K562 (cell line): ENCODE measurements at regions not wholly inside any gene's neighbourhood (a gene's known extent, or its start where the extent isn't known, plus 50 kb on each side); places are given as distances from the start of the nearest gene placed in this dataset.

Experiments used
- ATAC-seq: fragments of 200-7000 bp; cut with Tn5 transposase; 3 replicates; pipeline ENCODE4 v1.9.1; 2020; ENCODE audit warnings: moderate library complexity
- BruUV-seq: library from RNA; stranded (reverse); fragments of 400-500 nt; replicated peaks from 2 replicates; lab custom pipeline; 2021; lab: Mats Ljungman, UMichigan
- CTCF ChIA-PET: fragments of 300-600 bp; formaldehyde crosslinking; extraction: SDS; loops from one replicate; lab custom pipeline; 2021; ENCODE audit warnings: low intra/inter-chr PET ratio; lab: Yijun Ruan, JAX
- POLR2A ChIA-PET: fragments of 300-600, 350-650 bp; sonication (Branson Sonifier 250); formaldehyde crosslinking; extraction: SDS; loops from one replicate; lab custom pipeline; 2021; ENCODE audit warnings: antibody characterized with exemption, inconsistent platforms; lab: Yijun Ruan, JAX
- DNase-seq, 4 experiments: peaks; one replicate each; pipeline versions ENCODE4 v3.0.0 to v3.0.0-alpha.2; 2011 to 2018; ENCODE audit warnings: low spot score in 3 of 4, mixed read lengths in 3 of 4; ENCODE audit errors: extremely low read depth in 1 of 4
- FAIRE-seq: peaks from 2 replicates; lab custom pipeline; 2011; peaks lifted over from hg19 to GRCh38; lab: Jason Lieb, UNC
- H2AFZ ChIP-seq: 2 replicates; pipeline ENCODE4 v1.6.0; 2011; ENCODE audit warnings: low read depth, low read length, control low read depth, inconsistent platforms
- H3K27ac ChIP-seq: fragments of 200-600 bp; 3 replicates; pipeline ENCODE4 v1.8.0; 2011; ENCODE audit warnings: low read depth, mild to moderate bottlenecking, control low read depth, inconsistent platforms, low read length, moderate library complexity, mixed read lengths; ENCODE audit errors: extremely low read depth
- H3K27me3 ChIP-seq, 2 experiments: fragments of 300-600 bp in 1 of 2; 2 replicates in 1 of 2; 3 replicates in 1 of 2; pipeline versions ENCODE4 v1.6.0 to v1.8.0; 2011; ENCODE audit warnings: inconsistent platforms in 2 of 2, low read length in 2 of 2, mild to moderate bottlenecking in 1 of 2, mixed read lengths in 1 of 2, moderate library complexity in 1 of 2; ENCODE audit not compliant: control insufficient read depth in 2 of 2, insufficient read depth in 2 of 2
- H3K36me3 ChIP-seq: fragments of 300-600 bp; 3 replicates; pipeline ENCODE4 v1.8.0; 2011; ENCODE audit warnings: mild to moderate bottlenecking, low read length, inconsistent platforms; ENCODE audit not compliant: control insufficient read depth, insufficient read depth
- H3K4me1 ChIP-seq, 2 experiments: fragments of 200-600 bp in 1 of 2; replicated peaks in 1 of 2; 2 replicates in 1 of 2; 3 replicates in 1 of 2; pipeline versions ENCODE4 v1.5.1 to v1.8.0; 2011; ENCODE audit warnings: inconsistent platforms in 2 of 2, low read length in 2 of 2, mild to moderate bottlenecking in 1 of 2, mixed read lengths in 1 of 2, moderate library complexity in 1 of 2; ENCODE audit not compliant: control insufficient read depth in 2 of 2, insufficient read depth in 2 of 2
- H3K4me2 ChIP-seq: 2 replicates; pipeline ENCODE4 v1.6.1; 2011; ENCODE audit warnings: low read length, control low read depth, inconsistent platforms, mixed read lengths; ENCODE audit not compliant: insufficient read depth
- H3K4me3 ChIP-seq: fragments of 200-600 bp; sonication (generic), shearing (Covaris generic); 2 replicates; pipeline ENCODE4 v1.5.1; 2016; ENCODE audit warnings: control low read depth, inconsistent platforms
- H3K79me2 ChIP-seq: fragments of 200-600 bp; 3 replicates; pipeline ENCODE4 v1.8.0; 2011; ENCODE audit warnings: low read length, inconsistent platforms; ENCODE audit not compliant: control insufficient read depth, insufficient read depth
- H3K9ac ChIP-seq, 2 experiments: 2 replicates each; pipeline versions ENCODE4 v1.6.0 to v1.6.1; 2011; ENCODE audit warnings: low read depth in 2 of 2, low read length in 2 of 2, control low read depth in 1 of 2, inconsistent platforms in 1 of 2, mild to moderate bottlenecking in 1 of 2, mixed read lengths in 1 of 2; ENCODE audit not compliant: insufficient read depth in 1 of 2
- H3K9me1 ChIP-seq: one replicate; pipeline ENCODE4 v1.6.0; 2011; ENCODE audit warnings: inconsistent platforms, mild to moderate bottlenecking, low read length, moderate library complexity; ENCODE audit not compliant: control insufficient read depth, insufficient read depth
- H3K9me3 ChIP-seq: replicated peaks from 2 replicates; pipeline ENCODE4 v1.5.1; 2011; ENCODE audit warnings: low read depth, low read length, inconsistent platforms; ENCODE audit not compliant: control insufficient read depth, insufficient read depth
- H4K20me1 ChIP-seq: replicated peaks from 2 replicates; pipeline ENCODE4 v1.6.1; 2011; ENCODE audit warnings: low read length, inconsistent platforms, mixed read lengths; ENCODE audit not compliant: control insufficient read depth, insufficient read depth
- CEBPG ChIP-seq, 3 experiments: fragments of 200-800 bp in 1 of 3; sonication (Bioruptor generic) in 1 of 3; sonication (generic) in 1 of 3; formaldehyde crosslinking in 1 of 3; IDR thresholded peaks in 2 of 3; conservative IDR thresholded peaks in 1 of 3; 2 replicates each; pipeline versions ENCODE4 v1.6.1 to v1.8.0; 2016 to 2022; ENCODE audit warnings: missing compliant biosample characterization in 2 of 3, missing genetic modification characterization in 2 of 3, mild to moderate bottlenecking in 1 of 3, missing genetic modification reagents in 1 of 3
- CTBP1 ChIP-seq: fragments of 450-650 bp; IDR thresholded peaks from 2 replicates; pipeline ENCODE4 v1.6.1; 2016; ENCODE audit warnings: borderline replicate concordance
- E2F6 ChIP-seq, 2 experiments: IDR thresholded peaks; 2 replicates each; pipeline ENCODE4 v1.6.1; 2011; ENCODE audit warnings: borderline replicate concordance in 1 of 2, control low read depth in 1 of 2, low read depth in 1 of 2, low read length in 1 of 2, mild to moderate bottlenecking in 1 of 2, mixed read lengths in 1 of 2, moderate library complexity in 1 of 2; ENCODE audit not compliant: insufficient read depth in 1 of 2, insufficient read length in 1 of 2, poor library complexity in 1 of 2, severe bottlenecking in 1 of 2; ENCODE audit errors: extremely low read depth in 1 of 2
- E2F8 ChIP-seq: fragments of 450-650 bp; IDR thresholded peaks from 2 replicates; pipeline ENCODE4 v1.7.1; 2018; ENCODE audit warnings: mild to moderate bottlenecking, low read depth; ENCODE audit not compliant: partially characterized antibody
- ETV6 ChIP-seq, 3 experiments: fragments of 150-350 bp in 1 of 3; sonication (generic) in 1 of 3; formaldehyde crosslinking in 1 of 3; IDR thresholded peaks; 2 replicates each; pipeline versions ENCODE4 v1.6.1 to v1.8.0; 2014 to 2022; ENCODE audit warnings: borderline replicate concordance in 2 of 3, low read depth in 2 of 3, antibody characterized with exemption in 1 of 3, low read length in 1 of 3, mild to moderate bottlenecking in 1 of 3, missing genetic modification reagents in 1 of 3
- KLF1 ChIP-seq: fragments of 450-650 bp; IDR thresholded peaks from 2 replicates; pipeline ENCODE4 v1.6.1; 2016; ENCODE audit warnings: missing genetic modification characterization, missing compliant biosample characterization
- NCOA6 ChIP-seq: fragments of 450-650 bp; IDR thresholded peaks from 2 replicates; pipeline ENCODE4 v1.6.1; 2017; ENCODE audit warnings: mild to moderate bottlenecking
- RHOXF2B ChIP-seq: fragments of 250-450 bp; sonication (Bioruptor Pico); conservative IDR thresholded peaks from 2 replicates; pipeline ENCODE4 v1.5.1; 2021
- SAP30 ChIP-seq: fragments of 200-600 bp; sonication (generic); IDR thresholded peaks from 2 replicates; pipeline ENCODE4 v1.6.1; 2012; ENCODE audit warnings: borderline replicate concordance, low read depth, mild to moderate bottlenecking, moderate library complexity, low read length, control low read depth, inconsistent platforms; ENCODE audit not compliant: insufficient read depth, poor library complexity, severe bottlenecking
- SREBF1 ChIP-seq: fragments of 150-350 bp; IDR thresholded peaks from 2 replicates; pipeline ENCODE4 v1.6.1; 2014; ENCODE audit warnings: antibody characterized with exemption, low read depth, low read length, borderline replicate concordance
- TCF7 ChIP-seq: sonication (generic); IDR thresholded peaks from 2 replicates; pipeline ENCODE4 v1.6.1; 2016; ENCODE audit warnings: antibody characterized with exemption, borderline replicate concordance
- USF2 ChIP-seq: sonication (generic); formaldehyde crosslinking; IDR thresholded peaks from 2 replicates; pipeline ENCODE4 v1.5.0; 2020; ENCODE audit warnings: missing genetic modification reagents
- ZNF12 ChIP-seq: sonication (generic); formaldehyde crosslinking; IDR thresholded peaks from 2 replicates; pipeline ENCODE4 v1.4.0; 2020; ENCODE audit warnings: mild to moderate bottlenecking, missing genetic modification reagents
- ZNF143 ChIP-seq: sonication (generic); formaldehyde crosslinking; IDR thresholded peaks from 2 replicates; pipeline ENCODE4 v1.9.0; 2022; ENCODE audit warnings: mild to moderate bottlenecking, missing genetic modification reagents
- ZNF41 ChIP-seq: fragments of 250-450 bp; sonication (Bioruptor Pico); conservative IDR thresholded peaks from 2 replicates; pipeline ENCODE4 v1.4.0; 2020; ENCODE audit warnings: mild to moderate bottlenecking
- ZNF57 ChIP-seq: fragments of 450-650 bp; formaldehyde crosslinking; IDR thresholded peaks from 2 replicates; pipeline ENCODE4 v1.4.0; 2020; ENCODE audit warnings: mild to moderate bottlenecking, moderate library complexity
- ZNF766 ChIP-seq: fragments of 200-800 bp; sonication (Bioruptor generic); conservative IDR thresholded peaks from 2 replicates; pipeline ENCODE4 v1.6.1; 2016; ENCODE audit warnings: missing genetic modification characterization, missing compliant biosample characterization
- WGBS: fragments of 100-300 bp; shearing (Covaris generic); methylation state at CpG from one replicate; pipeline ENCODE4 v1.1.6; 2016; ENCODE audit warnings: low coverage, mixed read lengths; ENCODE audit not compliant: insufficient coverage; ENCODE audit errors: missing lambda C conversion rate; 5-methylcytosine and 5-hydroxymethylcytosine counted together
- in situ Hi-C: fragments of 300-500 bp; cut with MboI; formaldehyde crosslinking; loops from 4 replicates; pipeline ENCODE4 v1.15.0; 2018; ENCODE audit warnings: inconsistent platforms, mixed read lengths
- intact Hi-C: fragments of 100-400 bp; cut with micrococcal nuclease; formaldehyde crosslinking; loops from 2 replicates; pipeline ENCODE4 v1.14.2; 2022

DNA sequence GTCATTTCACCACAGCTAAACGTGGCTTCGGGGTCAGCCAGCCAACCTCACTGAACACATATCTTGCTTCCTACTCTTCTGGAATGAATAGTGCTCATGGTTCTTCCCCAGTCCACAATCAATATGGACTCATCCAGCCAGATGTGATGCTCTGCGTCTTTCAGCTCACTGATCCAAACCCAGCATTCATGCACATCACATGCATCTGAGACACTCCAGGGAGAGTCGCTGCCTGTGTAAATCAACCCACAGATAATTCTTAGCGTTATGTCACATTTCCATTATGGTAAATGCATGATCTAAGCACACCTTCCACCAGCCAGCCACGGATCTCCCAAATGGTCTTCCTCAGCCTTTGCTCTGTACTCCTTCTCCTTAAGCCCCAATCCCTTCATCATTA is 306.7 kb upstream of the CHAC2 start (continued):
- TF ChIP-seq CEBPG (CRISPR knock-in tag; IDR thresholded peaks at IDR 0.05) = no peak
- TF ChIP-seq CEBPG (tag; conservative IDR thresholded peaks at IDR 0.05 in 1 of 2, IDR thresholded peaks at IDR 0.05 in 1 of 2) = no peak
- TF ChIP-seq ZNF41 (CRISPR knock-in tag) = no peak
- TF ChIP-seq SAP30 = no peak

DNA sequence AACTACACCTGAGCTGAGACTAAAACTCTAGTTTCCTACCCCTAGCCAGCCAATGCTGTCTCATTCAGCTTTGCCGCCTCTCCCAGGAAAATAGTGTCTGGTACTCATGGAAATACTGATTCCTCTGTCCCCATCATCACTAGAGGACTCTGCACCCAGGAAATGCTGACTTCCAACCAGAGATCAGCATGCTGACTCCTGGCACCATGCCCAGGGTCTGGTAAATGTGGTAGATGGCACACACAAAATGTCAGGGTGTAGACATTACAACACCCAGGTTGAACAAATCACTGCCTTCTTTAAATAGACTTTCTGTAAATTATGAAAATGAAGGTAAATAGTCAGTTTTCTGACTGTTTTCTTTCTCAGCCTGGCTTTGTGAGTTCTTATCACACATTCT is 307.3 kb upstream of the CHAC2 start:
- H3K4me1 ChIP-seq = no peaks in the 10 kb centered on the region
- POLR2A ChIA-PET = no interaction called here
- no TSS peak for BruUV-seq
- TF ChIP-seq RHOXF2B (CRISPR knock-in tag) (no peak), E2F8 (no peak), ZNF766 (CRISPR knock-in tag) (no peak), ZNF57 (CRISPR knock-in tag) (no peak), ZNF143 (CRISPR knock-in tag) (no peak), USF2 (CRISPR knock-in tag) (no peak), KLF1 (tag) (no peak), NCOA6 (no peak), CTBP1 (no peak), E2F6 (IDR thresholded peaks at IDR 0.05; ENCODE audit: borderline replicate concordance in 1 of 2, extremely low read depth in 1 of 2, insufficient read depth in 1 of 2, insufficient read length in 1 of 2, low read depth in 1 of 2, low read length in 1 of 2, poor library complexity in 1 of 2, severe bottlenecking in 1 of 2) (no peak), TCF7 (no peak), ZNF12 (no peak), SREBF1 (no peak), ETV6 (IDR thresholded peaks at IDR 0.05; ENCODE audit: borderline replicate concordance in 1 of 2, low read depth in 2 of 2, low read length in 1 of 2) (no peak), ETV6 (CRISPR knock-in tag; IDR thresholded peaks at IDR 0.05; ENCODE audit: borderline replicate concordance) (no peak)

More for the DNA sequence above, 307.3 kb upstream of the CHAC2 start:
- Histone ChIP-seq H3K27ac (no peak overlapping the region), H3K9me3 (no peaks in the 10 kb centered on the region), H3K9ac (no peak overlapping the region), H3K9me1 (no peaks in the 10 kb centered on the region), H3K4me2 (no peak overlapping the region), H3K4me3 (no peak overlapping the region), H3K36me3 (no peaks in the 10 kb centered on the region), H2AFZ (no peak overlapping the region), H3K79me2 (no peaks in the 10 kb centered on the region), H4K20me1 (no peaks in the 10 kb centered on the region), H3K27me3 (no peaks in the 10 kb centered on the region)
- intact Hi-C loops = no loop called here
- DNase-seq = no peak
- no peak for ATAC-seq
- in situ Hi-C loops = no loop called here
- FAIRE-seq = no peak
- CTCF ChIA-PET = no interaction called here
- WGBS = 6% methylated on average over 1 of the region's 1 CpG
